Fibroblast of mammary gland (primary cell): ENCODE measurements at regions not wholly inside any gene's neighbourhood (a gene's known extent, or its start where the extent isn't known, plus 50 kb on each side); places are given as distances from the start of the nearest gene placed in this dataset.

ENCODE experiments used
- DNase-seq: peaks from one replicate; pipeline ENCODE4 v3.0.0-alpha.2; 2010; ENCODE audit warnings: low read depth
- H3K4me3 ChIP-seq: 2 replicates; pipeline ENCODE4 v1.5.1; 2011; ENCODE audit warnings: low read depth, mild to moderate bottlenecking, low read length, moderate library complexity; ENCODE audit not compliant: control insufficient read depth
- CTCF ChIP-seq: conservative IDR thresholded peaks from 2 replicates; pipeline ENCODE4 v1.5.1; 2011; ENCODE audit warnings: low read depth, low read length, inconsistent platforms; ENCODE audit not compliant: control insufficient read depth, insufficient read depth

DNA sequence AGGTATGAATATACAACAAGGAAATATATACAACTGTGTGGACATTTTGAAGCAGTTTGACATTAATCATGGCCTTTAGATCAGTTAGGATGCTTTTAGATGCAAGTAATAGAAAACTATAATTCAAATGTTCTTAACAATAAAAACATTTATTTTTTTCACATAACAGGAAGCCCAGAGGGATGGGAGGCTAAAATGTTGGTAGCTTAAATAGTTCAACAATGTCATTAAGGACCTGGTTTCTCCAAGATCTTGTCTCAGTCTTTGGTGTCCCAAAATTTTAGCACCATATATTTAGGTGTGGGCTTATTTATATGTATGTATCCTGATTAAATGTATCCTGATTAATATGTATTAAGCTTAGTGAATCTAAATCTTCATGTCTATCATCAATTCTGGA is 292.4 kb downstream of the NUAK1 start:
- no peak for TF ChIP-seq CTCF
- no peak overlapping the region for H3K4me3 ChIP-seq
- DNase-seq = no peak

DNA sequence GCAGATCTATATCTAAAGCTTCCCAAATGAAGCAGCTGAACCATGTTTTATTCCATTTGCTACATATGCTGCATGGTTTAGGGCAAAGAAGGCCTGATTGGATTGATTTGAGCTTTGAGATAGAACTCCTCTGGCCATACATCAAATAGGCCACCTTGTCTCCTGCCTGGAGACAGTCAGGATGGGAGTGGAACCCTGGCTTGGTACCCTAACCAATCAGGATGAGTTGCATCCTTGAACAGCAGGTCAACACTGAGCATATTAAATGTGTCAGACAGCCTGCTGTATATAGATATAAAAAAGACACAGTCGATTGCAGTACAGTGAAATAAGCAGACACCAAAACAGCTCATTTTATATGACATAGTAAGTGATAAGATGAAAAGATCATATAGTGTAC is 291.7 kb downstream of the NUAK1 start:
- no peak for TF ChIP-seq CTCF
- no peak overlapping the region for H3K4me3 ChIP-seq

GRCh38 chr12:105848286-105848685 is 290.5 kb downstream of the NUAK1 start:
- no peak for DNase-seq

More for the DNA sequence above, 291.7 kb downstream of the NUAK1 start:
- no peak for DNase-seq

DNA sequence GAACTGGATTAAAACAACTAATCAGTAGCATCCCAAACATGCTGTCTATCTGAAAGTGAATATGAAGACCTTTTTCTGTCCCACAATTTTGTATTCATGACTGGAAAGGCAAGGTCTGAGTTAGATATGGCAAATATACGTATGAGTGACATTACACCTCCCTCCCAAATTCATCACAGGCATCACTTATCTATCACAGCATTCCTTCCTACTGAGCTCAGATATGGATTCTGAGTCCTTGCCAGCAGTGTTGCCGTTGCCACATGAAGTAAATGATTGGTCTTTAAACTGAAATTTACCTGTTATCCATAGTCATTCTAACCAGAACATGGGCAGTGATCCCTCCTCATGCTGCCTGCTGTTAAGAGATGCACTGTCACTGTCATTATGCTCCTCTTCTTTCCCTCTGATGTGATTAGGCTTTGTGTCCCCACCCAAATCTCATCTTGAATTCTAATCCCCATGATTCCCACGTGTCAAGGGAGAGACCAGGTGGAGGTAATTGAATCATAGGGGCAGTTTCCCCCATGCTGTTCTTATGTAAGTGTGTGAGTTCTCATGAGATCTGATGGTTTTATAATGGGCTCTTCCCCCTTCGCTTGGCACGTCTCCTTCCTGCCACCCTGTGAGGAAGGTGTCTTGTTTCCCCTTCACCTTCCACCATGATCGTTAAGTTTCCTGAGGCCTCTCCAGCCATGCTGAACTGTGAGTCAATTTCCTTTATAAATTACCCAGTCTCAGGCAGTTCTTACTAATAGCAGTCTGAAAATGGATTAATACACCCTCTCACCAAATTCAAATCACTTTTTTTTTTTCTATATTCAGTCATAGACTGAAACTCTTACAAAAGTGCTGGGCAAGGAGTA is 288.4 kb downstream of the NUAK1 start:
- DNase-seq = no peak
- TF ChIP-seq CTCF = no peak
- no peak overlapping the region for H3K4me3 ChIP-seq

More at GRCh38 chr12:105848286-105848685, 290.5 kb downstream of the NUAK1 start:
- no peak for TF ChIP-seq CTCF
- no peak overlapping the region for H3K4me3 ChIP-seq

DNA sequence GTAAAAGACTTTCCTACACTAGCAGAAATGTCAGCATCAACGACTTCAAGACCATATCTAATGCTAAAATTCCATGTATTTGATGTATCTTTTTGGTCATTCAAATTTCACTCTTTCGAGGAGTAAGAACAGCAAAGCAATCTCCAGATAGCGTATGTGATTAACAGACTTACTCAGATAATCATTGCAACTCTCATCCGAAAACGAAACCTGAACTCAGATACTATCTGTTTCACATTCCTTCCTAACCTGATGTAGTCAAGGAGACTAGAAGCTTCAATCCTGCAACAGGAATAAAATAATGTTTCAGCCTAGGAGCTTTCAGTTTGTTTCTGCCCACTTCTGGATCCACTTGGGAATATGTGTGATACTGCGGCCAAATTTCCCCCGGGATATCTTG is 286.3 kb downstream of the NUAK1 start:
- no peak overlapping the region for H3K4me3 ChIP-seq
- DNase-seq = no peak
- no peak for TF ChIP-seq CTCF

DNA sequence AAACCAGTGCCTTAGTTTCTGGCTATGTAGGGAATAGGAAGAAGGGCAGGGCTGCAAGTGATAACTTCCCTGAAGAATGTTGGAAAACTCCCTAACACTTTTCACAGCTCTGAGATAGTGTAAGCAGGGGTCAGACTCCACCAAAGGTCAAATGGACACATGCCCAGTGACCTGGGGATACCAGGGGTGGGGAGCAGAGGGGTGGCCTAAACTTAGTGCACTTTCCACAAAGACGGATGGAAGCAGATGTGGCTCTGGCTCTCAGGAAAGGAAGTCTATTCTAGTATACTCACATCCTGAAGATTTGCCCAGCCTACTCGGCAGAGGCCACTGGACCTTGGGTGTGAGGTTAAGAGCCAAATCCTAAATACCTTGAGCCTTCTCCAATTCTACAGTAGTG is 285.8 kb downstream of the NUAK1 start:
- TF ChIP-seq CTCF = no peak
- no peak for DNase-seq
- no peak overlapping the region for H3K4me3 ChIP-seq
